Upper lobe of left lung (tissue), 4 donors: ENCODE measurements at regions not wholly inside any gene's neighbourhood (a gene's known extent, or its start where the extent isn't known, plus 50 kb on each side); places are given as distances from the start of the nearest gene placed in this dataset.

Source experiments
- CTCF ChIP-seq, 6 experiments: fragments of 450-650 bp in 4 of 6; fragments of 200-600 bp in 2 of 6; sonication (generic) in 2 of 6; IDR thresholded peaks; one replicate each; pipeline ENCODE4 v1.5.1; 2016 to 2019; ENCODE audit warnings: antibody characterized with exemption in 6 of 6
- POLR2A ChIP-seq, 4 donors: fragments of 450-650 bp; IDR thresholded peaks; one replicate each; pipeline ENCODE4 v1.5.1; 2016 to 2017; ENCODE audit warnings: antibody characterized with exemption in 4 of 4, mild to moderate bottlenecking in 2 of 4

GRCh38 chr4:112793033-112793432, 156.1 kb downstream of the LARP7 start:
- TF ChIP-seq CTCF (IDR thresholded peaks at IDR 0.05) (no peak), POLR2A (IDR thresholded peaks at IDR 0.05) (no peak)
